ENCODE measurements at regions not wholly inside any gene's neighbourhood (a gene's known extent, or its start where the extent isn't known, plus 50 kb on each side); places are given as distances from the start of the nearest gene placed in this dataset.
"Not testable (repeated sequence)": the region's sequence is repeated elsewhere in the genome, so short reads cannot be mapped to it uniquely, and the experiment has no call there.

GRCh38 chr14:38948576-38948975, 154.5 kb downstream of the SEC23A start:
- no peaks in the 10 kb centered on the region for H3K4me1 ChIP-seq
- DNase-seq (no peak), ATAC-seq (no peak)
- no peaks in the 10 kb centered on the region for H3K27me3 ChIP-seq
- H3K9me3 ChIP-seq = no peaks in the 10 kb centered on the region
- H3K27ac ChIP-seq = peak overlapping the region in 1 of 4 donors; percentile 34
- intact Hi-C loops (cut with DNase I) = no loop called here
- TF ChIP-seq, protein P1, sequence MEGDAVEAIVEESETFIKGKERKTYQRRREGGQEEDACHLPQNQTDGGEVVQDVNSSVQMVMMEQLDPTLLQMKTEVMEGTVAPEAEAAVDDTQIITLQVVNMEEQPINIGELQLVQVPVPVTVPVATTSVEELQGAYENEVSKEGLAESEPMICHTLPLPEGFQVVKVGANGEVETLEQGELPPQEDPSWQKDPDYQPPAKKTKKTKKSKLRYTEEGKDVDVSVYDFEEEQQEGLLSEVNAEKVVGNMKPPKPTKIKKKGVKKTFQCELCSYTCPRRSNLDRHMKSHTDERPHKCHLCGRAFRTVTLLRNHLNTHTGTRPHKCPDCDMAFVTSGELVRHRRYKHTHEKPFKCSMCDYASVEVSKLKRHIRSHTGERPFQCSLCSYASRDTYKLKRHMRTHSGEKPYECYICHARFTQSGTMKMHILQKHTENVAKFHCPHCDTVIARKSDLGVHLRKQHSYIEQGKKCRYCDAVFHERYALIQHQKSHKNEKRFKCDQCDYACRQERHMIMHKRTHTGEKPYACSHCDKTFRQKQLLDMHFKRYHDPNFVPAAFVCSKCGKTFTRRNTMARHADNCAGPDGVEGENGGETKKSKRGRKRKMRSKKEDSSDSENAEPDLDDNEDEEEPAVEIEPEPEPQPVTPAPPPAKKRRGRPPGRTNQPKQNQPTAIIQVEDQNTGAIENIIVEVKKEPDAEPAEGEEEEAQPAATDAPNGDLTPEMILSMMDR (IDR thresholded peaks at IDR 0.05) = no peak
- TF ChIP-seq POLR2A (IDR thresholded peaks at IDR 0.05) = no peak
- H3K4me3 ChIP-seq = no peak overlapping the region
- H3K36me3 ChIP-seq (replicated peaks in 1 of 2; ENCODE audit: insufficient read depth in 1 of 2, low read depth in 2 of 2) = no peaks in the 10 kb centered on the region
- 73 to 84% methylated on average over 6 of the region's 6 CpGs for WGBS, 2 donors

DNA sequence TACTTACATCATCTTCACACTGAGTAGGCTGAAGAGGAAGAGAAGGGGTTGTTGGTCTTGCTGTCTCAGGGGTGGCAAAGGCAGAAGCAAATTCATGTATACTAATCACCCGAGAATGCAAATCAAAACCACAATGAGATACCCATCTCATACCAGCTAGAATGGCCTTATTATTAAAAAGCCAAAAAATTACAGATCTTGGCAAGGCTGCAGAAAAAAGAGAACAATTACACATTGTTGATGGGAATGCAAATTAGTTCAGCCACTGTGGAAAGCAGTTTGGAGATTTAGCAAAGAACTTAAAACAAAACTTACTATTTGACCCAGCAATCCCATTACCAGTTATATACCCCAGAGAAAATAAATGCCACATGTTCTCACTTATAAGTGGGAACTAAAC, 154.9 kb downstream of the SEC23A start:
- DNase-seq (no peak), ATAC-seq (no peak)
- WGBS, 2 donors = 50 to 64% methylated on average over 1 of the region's 1 CpG
- peak overlapping the region in 1 of 4 donors; percentile 34 for H3K27ac ChIP-seq
- no peaks in the 10 kb centered on the region for H3K9me3 ChIP-seq
- no peak overlapping the region for H3K4me3 ChIP-seq
- H3K4me1 ChIP-seq = no peaks in the 10 kb centered on the region
- intact Hi-C loops (cut with DNase I) = no loop called here
- no peaks in the 10 kb centered on the region for H3K36me3 ChIP-seq (replicated peaks in 1 of 2; ENCODE audit: insufficient read depth in 1 of 2, low read depth in 2 of 2)
- H3K27me3 ChIP-seq = no peaks in the 10 kb centered on the region
- no peak for TF ChIP-seq POLR2A (IDR thresholded peaks at IDR 0.05)
- TF ChIP-seq, protein P1 (IDR thresholded peaks at IDR 0.05) = no peak

DNA sequence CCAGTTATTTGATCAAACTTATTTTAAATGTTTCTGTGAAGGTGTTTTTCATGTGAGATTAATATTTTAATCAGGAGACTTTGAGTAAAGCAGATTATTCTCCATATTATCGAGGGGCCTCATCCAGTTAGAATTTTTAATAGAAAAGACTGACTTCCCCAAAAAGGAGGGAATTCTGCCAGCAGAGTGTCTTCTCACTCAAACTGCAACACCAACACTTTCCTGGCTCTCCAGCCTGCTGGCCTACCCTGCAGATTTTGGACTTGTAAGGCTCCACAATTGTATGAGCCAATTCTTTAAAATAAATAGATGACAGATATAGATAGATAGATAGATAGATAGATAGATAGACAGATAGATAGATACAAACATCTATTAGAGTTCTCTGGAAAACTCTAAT, 155.7 kb downstream of the SEC23A start:
- 67% methylated on average over 1 of the region's 1 CpG for WGBS, 2 donors
- Histone ChIP-seq H3K9me3 (no peaks in the 10 kb centered on the region), H3K27me3 (no peaks in the 10 kb centered on the region), H3K4me1 (no peaks in the 10 kb centered on the region), H3K27ac (no peak overlapping the region), H3K4me3 (no peak overlapping the region), H3K36me3 (replicated peaks in 1 of 2; ENCODE audit: insufficient read depth in 1 of 2, low read depth in 2 of 2) (no peaks in the 10 kb centered on the region)
- ATAC-seq (no peak), DNase-seq (no peak)
- TF ChIP-seq, protein P1 (IDR thresholded peaks at IDR 0.05) = no peak
- no peak for TF ChIP-seq POLR2A (IDR thresholded peaks at IDR 0.05)
- intact Hi-C loops (cut with DNase I) = no loop called here

GRCh38 chr14:38944691-38945090, 158.3 kb downstream of the SEC23A start:
- no peak overlapping the region for H3K27ac ChIP-seq
- no peaks in the 10 kb centered on the region for H3K9me3 ChIP-seq
- TF ChIP-seq, protein P1 (IDR thresholded peaks at IDR 0.05) = no peak
- TF ChIP-seq POLR2A (IDR thresholded peaks at IDR 0.05) = no peak
- DNase-seq (no peak), ATAC-seq (no peak)
- no peaks in the 10 kb centered on the region for H3K27me3 ChIP-seq
- intact Hi-C loops (cut with DNase I) = no loop called here
- H3K36me3 ChIP-seq (replicated peaks in 1 of 2; ENCODE audit: insufficient read depth in 1 of 2, low read depth in 2 of 2) = no peaks in the 10 kb centered on the region
- WGBS, 2 donors = 65 to 67% methylated on average over 3 of the region's 3 CpGs
- no peak overlapping the region for H3K4me3 ChIP-seq
- no peaks in the 10 kb centered on the region for H3K4me1 ChIP-seq

DNA sequence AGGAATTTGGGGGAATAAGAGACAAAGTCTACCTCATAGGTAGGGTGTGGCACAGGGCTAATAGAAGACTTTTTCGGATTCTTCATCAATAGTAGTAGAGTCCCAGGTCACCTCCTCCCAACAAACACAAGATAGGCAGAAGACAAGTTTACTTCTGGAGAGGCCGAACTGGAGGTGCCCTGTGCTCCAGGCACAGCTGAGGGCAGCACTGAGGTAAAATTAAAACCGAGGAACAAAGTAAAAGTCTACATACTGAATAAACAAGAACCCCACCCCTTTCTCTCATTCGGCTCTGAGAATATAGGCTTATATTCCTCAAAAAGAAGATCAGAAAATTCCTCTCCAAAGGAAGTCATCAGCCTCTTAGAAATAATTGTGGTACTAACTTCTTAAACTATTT, 161.5 kb downstream of the SEC23A start:
- intact Hi-C loops (cut with DNase I) = no loop called here
- no peaks in the 10 kb centered on the region for H3K9me3 ChIP-seq
- no peaks in the 10 kb centered on the region for H3K4me1 ChIP-seq
- TF ChIP-seq, protein P1 (IDR thresholded peaks at IDR 0.05) = no peak
- no peak for TF ChIP-seq POLR2A (IDR thresholded peaks at IDR 0.05)
- H3K36me3 ChIP-seq (replicated peaks in 1 of 2; ENCODE audit: insufficient read depth in 1 of 2, low read depth in 2 of 2) = no peaks in the 10 kb centered on the region
- H3K27me3 ChIP-seq = no peaks in the 10 kb centered on the region
- WGBS, 2 donors = 69 to 83% methylated on average over 4 of the region's 4 CpGs
- no peak for DNase-seq
- ATAC-seq = no peak
- H3K27ac ChIP-seq = no peak overlapping the region
- H3K4me3 ChIP-seq = no peak overlapping the region

- intact Hi-C loops (cut with DNase I); H3K27me3 ChIP-seq; ATAC-seq; H3K9me3 ChIP-seq; H3K27ac ChIP-seq; H3K36me3 ChIP-seq (replicated peaks in 1 of 2; ENCODE audit: insufficient read depth in 1 of 2, low read depth in 2 of 2); H3K4me3 ChIP-seq; DNase-seq; H3K4me1 ChIP-seq: not testable (repeated sequence)
- WGBS, 2 donors = 97 to 100% methylated on average over 2 to 3 of the region's 3 CpGs
These were observed 170.4 kb downstream of the SEC23A start for GRCh38 chr14:38932653-38933000.

Data from body of pancreas (tissue), 4 donors.